ENCODE measurements at regions not wholly inside any gene's neighbourhood (a gene's known extent, or its start where the extent isn't known, plus 50 kb on each side); places are given as distances from the start of the nearest gene placed in this dataset.

DNA sequence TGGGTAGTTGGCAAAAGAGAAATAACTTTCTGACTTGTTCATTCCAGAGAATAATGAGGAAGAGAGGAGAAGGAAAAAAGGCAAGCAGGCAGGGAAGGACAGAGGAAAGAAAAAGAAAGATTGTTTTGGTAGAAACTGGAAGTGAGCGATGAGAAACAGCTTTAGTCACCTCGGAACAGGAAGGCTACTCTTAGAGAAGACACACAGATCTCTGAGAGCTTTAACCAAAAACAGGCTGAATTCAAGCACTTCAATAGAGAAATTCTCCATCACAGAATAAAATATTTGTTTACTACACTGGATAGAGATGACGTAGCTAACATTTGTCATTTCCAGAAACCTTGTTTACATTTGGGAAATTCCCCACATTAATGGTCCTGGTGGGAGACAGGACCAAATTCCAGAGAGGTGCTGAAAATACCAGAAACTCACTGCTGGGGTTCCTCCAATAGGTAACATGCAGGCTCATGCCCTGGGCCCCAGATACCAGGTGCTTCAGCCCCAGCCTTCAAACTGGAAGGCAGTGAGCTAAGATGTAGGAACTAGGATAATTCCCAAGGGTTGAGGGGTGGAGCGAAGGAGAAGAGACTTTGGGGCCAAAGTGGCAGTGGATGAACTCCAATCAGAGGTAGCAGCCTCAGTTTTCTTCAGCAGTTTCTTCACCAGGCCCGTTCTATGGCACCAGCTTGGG, 227.7 kb upstream of the GRAMD2B start:
- intact Hi-C loops (cut with DNase I): no loop called here

DNA sequence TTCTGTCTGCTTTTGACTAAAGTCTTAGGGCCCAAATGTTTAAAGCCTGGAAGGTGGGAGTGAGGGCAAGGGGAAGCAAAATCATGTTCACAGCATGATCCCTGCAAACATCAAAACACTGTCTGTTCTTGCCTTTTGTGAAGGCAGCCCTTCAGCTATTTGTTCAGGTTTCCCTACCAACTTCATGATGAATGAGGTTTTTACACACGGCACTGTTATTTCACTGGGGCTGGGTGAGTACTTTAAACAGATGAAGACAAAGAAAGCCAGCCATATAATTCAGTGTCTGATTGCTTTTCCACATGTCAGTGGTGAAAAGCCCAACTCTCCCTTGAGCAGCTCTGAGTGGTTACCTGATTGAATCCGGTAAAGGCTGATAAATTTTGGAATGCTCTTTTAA, 224.7 kb upstream of the GRAMD2B start:
- no peak for DNase-seq
- Histone ChIP-seq H3K4me3 (no peak overlapping the region), H3K27me3 (no peaks in the 10 kb centered on the region), H3K36me3 (no peaks in the 10 kb centered on the region), H3K9me3 (no peaks in the 10 kb centered on the region), H3K27ac (no peak overlapping the region), H3K4me1 (no peaks in the 10 kb centered on the region)
- TF ChIP-seq POLR2A (IDR thresholded peaks at IDR 0.05): no peak
- TF ChIP-seq CTCF (IDR thresholded peaks at IDR 0.05): no peak
- ATAC-seq: no peak
- intact Hi-C loops (cut with DNase I): no loop called here
- 46 to 68% (median 58%) methylated on average over 2 of the region's 2 CpGs for WGBS, 4 donors

More for the DNA sequence above, 227.7 kb upstream of the GRAMD2B start:
- no peaks in the 10 kb centered on the region for H3K4me1 ChIP-seq
- ATAC-seq: no peak
- no peak overlapping the region for H3K27ac ChIP-seq
- TF ChIP-seq CTCF (IDR thresholded peaks at IDR 0.05) (no peak), POLR2A (IDR thresholded peaks at IDR 0.05) (no peak)
- H3K36me3 ChIP-seq: no peaks in the 10 kb centered on the region
- no peaks in the 10 kb centered on the region for H3K27me3 ChIP-seq
- DNase-seq: no peak
- H3K9me3 ChIP-seq: no peaks in the 10 kb centered on the region
- WGBS, 4 donors: 79 to 87% (median 83%) methylated on average over 5 of the region's 5 CpGs
- no peak overlapping the region for H3K4me3 ChIP-seq

- TF ChIP-seq CTCF (IDR thresholded peaks at IDR 0.05) (no peak), POLR2A (IDR thresholded peaks at IDR 0.05) (no peak)
- Histone ChIP-seq H3K4me1 (no peaks in the 10 kb centered on the region), H3K4me3 (no peak overlapping the region), H3K36me3 (no peaks in the 10 kb centered on the region), H3K9me3 (peaks cover 0 to 5% (median 0%) of the 10 kb centered on the region in 12 donors), H3K27ac (no peak overlapping the region), H3K27me3 (no peaks in the 10 kb centered on the region)
- ATAC-seq (no peak), DNase-seq (no peak)
- 86 to 92% (median 89%) methylated on average over 4 of the region's 4 CpGs for WGBS, 4 donors
- intact Hi-C loops (cut with DNase I): no loop called here
These were observed 223.7 kb upstream of the GRAMD2B start for GRCh38 chr5:126199467-126199866.

- no peak overlapping the region for H3K4me3 ChIP-seq
- H3K27ac ChIP-seq: no peak overlapping the region
- ATAC-seq (no peak), DNase-seq (no peak)
- WGBS, 4 donors: 56 to 73% (median 70%) methylated on average over 4 of the region's 4 CpGs
- H3K4me1 ChIP-seq: no peaks in the 10 kb centered on the region
- no peaks in the 10 kb centered on the region for H3K27me3 ChIP-seq
- no peaks in the 10 kb centered on the region for H3K36me3 ChIP-seq
- intact Hi-C loops (cut with DNase I): no loop called here
- TF ChIP-seq POLR2A (IDR thresholded peaks at IDR 0.05) (no peak), CTCF (IDR thresholded peaks at IDR 0.05) (no peak)
- H3K9me3 ChIP-seq: peaks cover 0 to 29% (median 0%) of the 10 kb centered on the region in 12 donors
These were observed 214.5 kb upstream of the GRAMD2B start for GRCh38 chr5:126208691-126209090.
